Prostate gland (tissue), 2 donors: ENCODE measurements at regions not wholly inside any gene's neighbourhood (a gene's known extent, or its start where the extent isn't known, plus 50 kb on each side); places are given as distances from the start of the nearest gene placed in this dataset.

Experiments used
- POLR2A ChIP-seq: fragments of 450-650 bp; IDR thresholded peaks from one replicate; pipeline ENCODE4 v1.6.1; 2016; ENCODE audit warnings: antibody characterized with exemption, mild to moderate bottlenecking
- POLR2AphosphoS5 ChIP-seq: sonication (generic); formaldehyde crosslinking; IDR thresholded peaks from one replicate; pipeline ENCODE4 v1.6.1; 2017; ENCODE audit warnings: antibody characterized with exemption
- TF ChIP-seq, protein P1 (sequence below), 4 experiments: fragments of 200-600 bp in 2 of 4; fragments of 450-650 bp in 2 of 4; sonication (generic) in 2 of 4; IDR thresholded peaks; 1 replicate in 3 of 4; 2 replicates in 1 of 4; pipeline ENCODE4 v1.5.1; 2016 to 2019; ENCODE audit warnings: antibody characterized with exemption in 4 of 4, mild to moderate bottlenecking in 2 of 4, moderate library complexity in 2 of 4

DNA sequence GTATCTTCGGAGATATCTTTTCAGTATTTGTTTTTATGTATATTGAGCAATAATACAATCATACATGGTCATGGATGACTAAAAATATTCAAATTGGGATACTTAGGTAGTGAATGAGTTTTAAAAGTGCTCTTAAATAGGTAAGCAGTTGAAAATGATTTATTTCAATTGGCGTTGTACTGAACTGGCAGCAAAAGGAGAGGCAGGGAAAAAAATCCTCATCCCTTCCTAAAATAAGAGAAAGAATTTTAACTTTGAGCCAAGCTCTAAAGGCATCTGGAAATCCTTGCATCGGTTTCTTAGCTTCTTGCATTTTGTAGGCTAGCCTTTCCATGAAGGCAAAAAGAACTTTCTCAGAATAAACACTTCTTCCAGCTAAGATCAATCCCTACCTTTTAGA, 125.2 kb downstream of the MGST1 start:
- no peak for TF ChIP-seq POLR2AphosphoS5
- TF ChIP-seq, protein P1, sequence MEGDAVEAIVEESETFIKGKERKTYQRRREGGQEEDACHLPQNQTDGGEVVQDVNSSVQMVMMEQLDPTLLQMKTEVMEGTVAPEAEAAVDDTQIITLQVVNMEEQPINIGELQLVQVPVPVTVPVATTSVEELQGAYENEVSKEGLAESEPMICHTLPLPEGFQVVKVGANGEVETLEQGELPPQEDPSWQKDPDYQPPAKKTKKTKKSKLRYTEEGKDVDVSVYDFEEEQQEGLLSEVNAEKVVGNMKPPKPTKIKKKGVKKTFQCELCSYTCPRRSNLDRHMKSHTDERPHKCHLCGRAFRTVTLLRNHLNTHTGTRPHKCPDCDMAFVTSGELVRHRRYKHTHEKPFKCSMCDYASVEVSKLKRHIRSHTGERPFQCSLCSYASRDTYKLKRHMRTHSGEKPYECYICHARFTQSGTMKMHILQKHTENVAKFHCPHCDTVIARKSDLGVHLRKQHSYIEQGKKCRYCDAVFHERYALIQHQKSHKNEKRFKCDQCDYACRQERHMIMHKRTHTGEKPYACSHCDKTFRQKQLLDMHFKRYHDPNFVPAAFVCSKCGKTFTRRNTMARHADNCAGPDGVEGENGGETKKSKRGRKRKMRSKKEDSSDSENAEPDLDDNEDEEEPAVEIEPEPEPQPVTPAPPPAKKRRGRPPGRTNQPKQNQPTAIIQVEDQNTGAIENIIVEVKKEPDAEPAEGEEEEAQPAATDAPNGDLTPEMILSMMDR (IDR thresholded peaks at IDR 0.05): no peak
- TF ChIP-seq POLR2A: no peak
